ENCODE measurements at regions not wholly inside any gene's neighbourhood (a gene's known extent, or its start where the extent isn't known, plus 50 kb on each side); places are given as distances from the start of the nearest gene placed in this dataset.
A peak's percentile ranks its signal among the peaks of the same experiment; 100 is the strongest.

- H3K4me1 ChIP-seq (replicated peaks in 1 of 4; ENCODE audit: control insufficient read depth in 3 of 4, insufficient read depth in 4 of 4, low read length in 3 of 4) = peaks cover 3 to 19% (median 12%) of the 10 kb centered on the region in 4 experiments; a peak in 6 of 7 replicates
These were observed 68.8 kb upstream of the DLG1 start for GRCh38 chr3:197367081-197367780.

More at GRCh38 chr3:197367081-197367780, 68.8 kb upstream of the DLG1 start:
- peak overlapping the region; percentile 60; the same call in 1 of the 2 replicates for H2BK12ac ChIP-seq (ENCODE audit: low read depth, low read length)
- no peak overlapping the region for H2BK120ac ChIP-seq (replicated peaks; ENCODE audit: low read depth, low read length)
- H3K79me2 ChIP-seq (ENCODE audit: control insufficient read depth in 1 of 2, insufficient read depth in 2 of 2, low read length in 2 of 2) = no peaks in the 10 kb centered on the region
- no peaks in the 10 kb centered on the region for H4K20me1 ChIP-seq (replicated peaks in 1 of 2; ENCODE audit: control insufficient read depth in 1 of 2, insufficient read depth in 2 of 2, low read length in 2 of 2)
- no peak overlapping the region; the same call in 1 of the 2 replicates for H2AK5ac ChIP-seq (ENCODE audit: low read depth, low read length)
- WGBS, 2 experiments (ENCODE audit: extremely low coverage in 1 of 2, insufficient coverage in 1 of 2, insufficient read length in 1 of 2, insufficient replicate concordance in 2 of 2, low coverage in 1 of 2, low lambda C conversion rate in 2 of 2, missing lambda C conversion rate in 1 of 2) = 90% methylated on average over 12 of the region's 13 CpGs; no CpG with 5 or more reads in 1 of the 2 experiments
- H3K23ac ChIP-seq (ENCODE audit: insufficient read length) = no peak overlapping the region
- H3K14ac ChIP-seq (ENCODE audit: insufficient read length) = no peak overlapping the region
- H3K56ac ChIP-seq (replicated peaks; ENCODE audit: insufficient read length, low read depth, low read length) = no peak overlapping the region
- H3K18ac ChIP-seq (ENCODE audit: extremely low read depth, low read length) = peak overlapping the region; percentile 13; the same call in 1 of the 2 replicates
- H2AFZ ChIP-seq (ENCODE audit: low read length) = no peak overlapping the region
- no peaks in the 10 kb centered on the region for H3K9me3 ChIP-seq (ENCODE audit: insufficient read depth in 2 of 2, low read depth in 1 of 2, low read length in 1 of 2)
- H4K5ac ChIP-seq (ENCODE audit: insufficient read length, low read depth, low read length) = no peak overlapping the region
- no peaks in the 10 kb centered on the region; the same call in 1 of the 2 replicates for H3K23me2 ChIP-seq (ENCODE audit: low read depth, low read length)
- no peak overlapping the region for H3K9ac ChIP-seq (replicated peaks in 1 of 4; ENCODE audit: extremely low read depth in 1 of 4, low read depth in 3 of 4, low read length in 3 of 4)
- H3K79me1 ChIP-seq (ENCODE audit: low read depth, low read length) = no peaks in the 10 kb centered on the region; the same call in 1 of the 2 replicates
- H3K4me2 ChIP-seq (ENCODE audit: insufficient read depth in 1 of 2, low read depth in 2 of 2, low read length in 2 of 2) = peak overlapping the region in 1 of 2 experiments; percentile 38; a peak in 1 of 4 replicates
- no peak for TF ChIP-seq JUND (IDR thresholded peaks at IDR 0.05; ENCODE audit: low read length)
- TF ChIP-seq GTF2F1 (IDR thresholded peaks at IDR 0.05; ENCODE audit: borderline replicate concordance, low read depth, low read length) = no peak
- TF ChIP-seq SP1 (IDR thresholded peaks at IDR 0.05; ENCODE audit: low read depth, low read length) = no peak
- no peak for TF ChIP-seq ASH2L (IDR thresholded peaks at IDR 0.05; ENCODE audit: low read length)
- no peak overlapping the region for H3K4me3 ChIP-seq (ENCODE audit: extremely low read depth in 1 of 4, insufficient read depth in 2 of 4, low read depth in 3 of 4, low read length in 4 of 4)
- H2BK15ac ChIP-seq (ENCODE audit: low read length) = no peak overlapping the region
- CTCF ChIA-PET (ENCODE audit: partially characterized antibody) = interaction anchor here (1.0 to 1.5 kb wide), 7 partner anchors 12 to 144 kb away, joined by 3 to 6 read pairs (median 3); no protein-coding TSS in a partner anchor
- no peak for DNase-seq (ENCODE audit: low read depth in 1 of 2, low spot score in 2 of 2)
- no peaks in the 10 kb centered on the region for H3K36me3 ChIP-seq (ENCODE audit: control insufficient read depth in 2 of 4, insufficient read depth in 4 of 4, low read length in 3 of 4)
- no peak overlapping the region for H4K8ac ChIP-seq (ENCODE audit: extremely low read depth, insufficient read depth, low read length)
- POLR2A ChIA-PET (ENCODE audit: partially characterized antibody) = interaction anchor here (1.0 to 1.3 kb wide), 3 partner anchors 8 to 29 kb away, joined by 3 to 4 read pairs (median 3); no protein-coding TSS in a partner anchor
- no peak overlapping the region for H4K91ac ChIP-seq (replicated peaks; ENCODE audit: insufficient read length, low read length)
- H3K27me3 ChIP-seq (replicated peaks in 1 of 4; ENCODE audit: control insufficient read depth in 3 of 4, extremely low read depth in 1 of 4, insufficient read depth in 3 of 4, low read length in 3 of 4) = no peaks in the 10 kb centered on the region; a peak in 1 of 7 replicates
- H3K4ac ChIP-seq (replicated peaks; ENCODE audit: insufficient read length, low read depth, low read length) = no peak overlapping the region
- no peak for FAIRE-seq
- no peak overlapping the region for H2BK5ac ChIP-seq (ENCODE audit: low read depth, low read length)
- no peak overlapping the region for H3K27ac ChIP-seq (ENCODE audit: low read depth, low read length)
- H2BK20ac ChIP-seq (ENCODE audit: low read length) = no peak overlapping the region

Measured in H1 (cell line).